Activated CD8-positive, alpha-beta memory T cell treated with anti-CD3 and anti-CD28 coated beads, Interleukin-2, amount 10 ng/mL, durations not matched to agents 7 days and 5 days (primary cell): ENCODE measurements at regions not wholly inside any gene's neighbourhood (a gene's known extent, or its start where the extent isn't known, plus 50 kb on each side); places are given as distances from the start of the nearest gene placed in this dataset.

Experiments used
- ATAC-seq: fragments of 150-1000 bp; cut with Tn5 transposase; one replicate; pipeline ENCODE4 v1.10.0; 2021; ENCODE audit warnings: moderate library complexity
- CTCF ChIA-PET: fragments of 350-600 bp; sonication (Branson Sonifier 250); formaldehyde crosslinking; loops from one replicate; lab custom pipeline; 2021; ENCODE audit warnings: antibody characterized with exemption; lab: Charles Lee
- DNase-seq: peaks from one replicate; pipeline ENCODE4 v3.0.0-alpha.2; 2020
- H3K27ac Mint-ChIP-seq: one replicate; pipeline ENCODE4 v1.8.0; 2021; ENCODE audit warnings: mild to moderate bottlenecking, mixed read lengths
- H3K27me3 Mint-ChIP-seq: one replicate; pipeline ENCODE4 v1.8.0; 2021; ENCODE audit warnings: mixed read lengths
- H3K36me3 Mint-ChIP-seq: one replicate; pipeline ENCODE4 v1.8.0; 2021; ENCODE audit warnings: mild to moderate bottlenecking, mixed read lengths
- H3K4me1 Mint-ChIP-seq: one replicate; pipeline ENCODE4 v1.8.0; 2021; ENCODE audit warnings: mixed read lengths
- H3K4me3 Mint-ChIP-seq: one replicate; pipeline ENCODE4 v1.8.0; 2021; ENCODE audit warnings: mild to moderate bottlenecking, moderate library complexity, mixed read lengths
- H3K9me3 Mint-ChIP-seq: one replicate; pipeline ENCODE4 v1.8.0; 2022; ENCODE audit warnings: low read depth, mixed read lengths

DNA sequence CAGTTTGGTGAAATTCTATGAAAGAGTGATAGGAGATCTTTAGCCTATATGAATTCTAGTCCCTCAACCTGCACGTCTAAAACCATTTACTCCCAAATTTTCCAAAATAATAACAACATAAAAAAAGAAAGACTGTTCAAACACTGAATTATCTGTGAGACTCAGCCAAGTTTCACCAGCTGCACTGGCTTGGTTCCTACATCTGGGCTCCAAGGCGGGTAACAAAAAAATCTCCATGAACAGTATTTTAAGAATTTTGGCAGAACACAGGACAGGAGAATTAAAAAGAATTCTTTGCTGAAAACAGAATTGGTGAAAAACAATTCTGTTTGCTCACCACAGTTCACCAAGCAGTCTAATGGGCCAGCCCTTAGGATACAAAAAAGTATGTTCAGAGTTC, 536.8 kb upstream of the ATP2B1 start:
- H3K27me3 Mint-ChIP-seq = peaks cover 18% of the 10 kb centered on the region
- ATAC-seq (no peak), DNase-seq (no peak)
- H3K9me3 Mint-ChIP-seq = no peaks in the 10 kb centered on the region
- H3K27ac Mint-ChIP-seq = no peak overlapping the region
- no peak overlapping the region for H3K4me3 Mint-ChIP-seq
- H3K36me3 Mint-ChIP-seq = no peaks in the 10 kb centered on the region
- no peaks in the 10 kb centered on the region for H3K4me1 Mint-ChIP-seq
- CTCF ChIA-PET = no interaction called here

DNA sequence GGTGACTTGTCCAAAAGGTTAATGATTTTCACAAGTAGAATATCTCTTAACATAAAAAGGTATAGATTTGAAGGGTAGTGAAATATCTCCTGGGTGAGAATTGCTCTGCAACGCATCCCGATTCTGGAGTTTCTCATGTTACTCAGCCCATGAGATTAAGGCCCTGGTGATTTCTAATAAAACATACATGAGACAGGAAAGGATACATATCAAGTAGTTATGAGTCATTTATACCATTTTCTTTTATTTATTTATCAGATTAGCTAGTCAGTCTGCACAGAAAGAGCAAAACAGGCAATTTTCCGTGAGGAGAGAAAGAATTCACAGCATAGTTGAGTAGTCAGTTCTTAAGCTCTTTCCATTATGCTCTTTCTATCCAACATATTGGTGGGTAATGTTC, 535.6 kb upstream of the ATP2B1 start:
- Mint-ChIP-seq H3K9me3 (no peaks in the 10 kb centered on the region), H3K4me3 (no peak overlapping the region), H3K27me3 (peaks cover 14% of the 10 kb centered on the region), H3K4me1 (no peaks in the 10 kb centered on the region), H3K36me3 (no peaks in the 10 kb centered on the region), H3K27ac (no peak overlapping the region)
- ATAC-seq (no peak), DNase-seq (no peak)
- CTCF ChIA-PET = no interaction called here

DNA sequence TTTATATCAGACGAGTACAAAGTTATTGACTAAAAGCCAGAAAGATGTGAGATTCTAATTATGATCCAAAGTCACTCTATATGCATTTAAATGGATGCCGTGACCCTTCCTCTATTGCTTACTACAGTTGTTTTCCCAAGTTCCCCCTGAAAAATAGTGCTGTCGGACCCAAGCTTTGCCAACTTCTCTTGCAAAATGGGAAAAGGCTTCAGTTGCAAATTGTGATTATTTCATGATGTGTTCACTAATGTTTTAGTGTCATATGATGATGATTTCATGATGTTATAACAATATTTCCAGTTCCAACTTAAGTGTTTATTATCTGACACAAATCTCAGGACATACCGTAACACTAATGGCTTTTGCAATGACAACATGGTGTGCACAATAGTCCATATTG, 534.6 kb upstream of the ATP2B1 start:
- no peak for DNase-seq
- Mint-ChIP-seq H3K27me3 (peaks cover 11% of the 10 kb centered on the region), H3K4me3 (no peak overlapping the region), H3K36me3 (no peaks in the 10 kb centered on the region), H3K9me3 (no peaks in the 10 kb centered on the region), H3K27ac (no peak overlapping the region), H3K4me1 (no peaks in the 10 kb centered on the region)
- no peak for ATAC-seq
- CTCF ChIA-PET = no interaction called here

DNA sequence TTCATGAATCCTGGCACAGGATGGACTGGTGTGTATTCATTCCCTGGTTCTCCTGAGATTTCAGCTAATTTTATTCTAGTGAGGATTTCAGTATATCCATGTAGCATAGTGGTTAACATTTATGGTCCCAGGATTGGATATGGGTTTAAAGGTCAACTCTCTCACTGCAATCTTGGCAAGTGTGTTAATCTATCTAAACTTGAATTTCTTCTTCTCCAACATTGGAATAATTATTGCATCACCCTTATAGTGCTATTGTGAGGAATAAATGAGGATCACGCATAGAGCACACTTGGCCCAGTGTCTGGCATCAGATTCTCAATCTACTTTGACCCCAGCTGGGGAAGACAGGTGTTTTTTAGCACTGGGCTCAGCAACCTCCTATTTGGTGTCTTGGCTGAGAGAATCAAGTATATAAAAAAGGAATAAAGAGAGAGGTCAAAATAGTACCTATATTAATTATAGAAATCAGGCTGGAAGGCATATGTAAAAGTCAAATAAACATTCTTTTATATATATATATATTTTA, 531.2 kb upstream of the ATP2B1 start:
- Mint-ChIP-seq H3K9me3 (no peaks in the 10 kb centered on the region), H3K4me3 (no peak overlapping the region), H3K27ac (no peak overlapping the region), H3K27me3 (peaks cover 4% of the 10 kb centered on the region), H3K36me3 (no peaks in the 10 kb centered on the region), H3K4me1 (no peaks in the 10 kb centered on the region)
- CTCF ChIA-PET = no interaction called here
- DNase-seq = no peak
- no peak for ATAC-seq

DNA sequence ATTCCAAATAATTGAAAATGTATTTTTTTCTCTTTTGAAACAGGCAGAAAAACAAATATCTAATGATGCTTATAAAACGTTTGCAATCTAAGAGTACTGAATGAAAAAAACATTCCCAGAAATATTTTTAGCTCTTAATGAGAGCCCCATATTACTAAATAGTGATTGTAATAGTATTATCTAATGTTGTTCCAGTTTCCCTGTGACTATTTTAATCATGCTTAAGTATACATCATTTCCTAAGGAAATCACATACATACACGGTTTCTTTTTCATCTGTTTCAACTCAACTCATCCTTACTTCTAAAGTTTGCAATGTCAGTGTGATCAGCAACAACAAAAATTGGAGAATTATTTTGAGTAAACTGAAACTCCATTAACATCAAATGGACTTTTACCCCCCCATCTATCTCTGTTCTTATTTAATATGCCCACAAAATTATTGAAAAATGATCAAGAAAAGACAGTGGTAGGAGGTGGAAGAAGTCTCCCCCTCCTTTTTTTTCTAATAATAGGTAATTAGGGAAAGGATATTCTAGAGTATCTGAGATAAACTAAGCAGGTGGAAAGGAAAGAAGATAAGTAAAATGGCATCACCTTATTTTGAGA, 530.1 kb upstream of the ATP2B1 start:
- CTCF ChIA-PET = no interaction called here

DNA sequence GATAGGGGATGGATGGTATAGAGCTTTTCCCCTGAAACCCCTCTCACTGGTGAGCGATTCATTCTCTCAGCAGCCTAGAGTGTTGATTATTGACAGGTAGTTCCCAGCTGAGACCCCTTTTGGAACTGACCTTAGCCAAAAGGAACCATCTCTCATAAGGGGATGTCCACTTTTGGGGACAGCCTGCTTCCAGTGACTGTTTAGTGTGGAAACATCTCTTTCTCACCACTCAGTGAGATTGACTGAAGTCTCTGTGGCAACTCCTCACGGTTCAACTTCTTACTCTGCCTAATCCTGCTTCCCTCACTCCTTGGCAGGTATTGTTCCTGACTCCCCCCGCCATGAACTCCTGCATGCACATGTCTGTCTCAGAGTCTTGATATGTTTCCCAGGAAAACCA, 529.2 kb upstream of the ATP2B1 start:
- CTCF ChIA-PET = no interaction called here
- no peaks in the 10 kb centered on the region for H3K27me3 Mint-ChIP-seq
- no peaks in the 10 kb centered on the region for H3K9me3 Mint-ChIP-seq
- DNase-seq (no peak), ATAC-seq (no peak)
- no peak overlapping the region for H3K27ac Mint-ChIP-seq
- H3K4me3 Mint-ChIP-seq = no peak overlapping the region
- H3K4me1 Mint-ChIP-seq = no peaks in the 10 kb centered on the region
- H3K36me3 Mint-ChIP-seq = no peaks in the 10 kb centered on the region

More for the DNA sequence above, 530.1 kb upstream of the ATP2B1 start:
- no peaks in the 10 kb centered on the region for H3K36me3 Mint-ChIP-seq
- ATAC-seq (no peak), DNase-seq (no peak)
- no peaks in the 10 kb centered on the region for H3K4me1 Mint-ChIP-seq
- H3K27ac Mint-ChIP-seq = no peak overlapping the region
- no peaks in the 10 kb centered on the region for H3K9me3 Mint-ChIP-seq
- H3K27me3 Mint-ChIP-seq = peaks cover 4% of the 10 kb centered on the region
- no peak overlapping the region for H3K4me3 Mint-ChIP-seq

DNA sequence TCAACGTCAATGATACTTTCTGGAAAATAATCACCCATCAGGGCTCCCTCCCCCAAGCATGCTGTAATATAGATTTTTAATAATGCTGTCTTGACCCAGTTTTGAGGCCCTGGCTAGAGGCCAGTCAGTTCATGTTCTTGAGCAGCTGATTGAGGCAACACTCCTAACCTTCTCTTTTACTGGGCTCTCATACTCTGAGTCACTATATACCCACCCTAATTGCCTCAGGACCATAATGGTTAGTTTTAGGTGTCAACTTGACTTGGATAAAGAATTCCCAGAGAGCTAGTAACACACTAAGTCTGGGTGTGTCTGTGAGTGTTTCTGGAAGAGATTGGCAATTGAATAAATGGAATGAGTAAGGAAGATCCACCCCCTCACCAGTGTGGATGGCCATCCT, 527.0 kb upstream of the ATP2B1 start:
- no peak for ATAC-seq

DNA sequence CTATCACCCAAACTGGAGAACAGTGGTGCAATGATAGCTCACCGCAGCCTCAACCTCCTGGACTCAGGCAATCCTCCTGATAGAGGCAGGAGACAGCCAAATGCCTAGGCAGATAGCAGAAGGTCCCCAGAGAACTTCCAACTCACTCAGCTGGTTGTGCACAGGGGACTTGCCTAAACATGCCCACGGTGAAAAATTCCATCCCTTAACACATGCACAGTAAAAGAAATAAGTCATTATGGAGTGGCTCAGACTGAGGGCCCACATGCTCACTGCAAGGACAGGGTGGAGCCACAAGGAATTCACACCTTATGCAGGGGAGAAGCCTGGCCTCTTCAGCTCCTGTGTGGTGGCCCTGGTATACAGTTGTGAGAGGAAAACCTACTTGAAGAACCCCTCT, 525.8 kb upstream of the ATP2B1 start:
- Mint-ChIP-seq H3K4me1 (no peaks in the 10 kb centered on the region), H3K9me3 (no peaks in the 10 kb centered on the region), H3K36me3 (no peaks in the 10 kb centered on the region), H3K27ac (peak overlapping the region; percentile 1), H3K4me3 (no peak overlapping the region), H3K27me3 (peaks cover 7% of the 10 kb centered on the region)
- ATAC-seq (no peak), DNase-seq (no peak)
- CTCF ChIA-PET = no interaction called here

More for the DNA sequence above, 527.0 kb upstream of the ATP2B1 start:
- no peak overlapping the region for H3K27ac Mint-ChIP-seq
- no peak for DNase-seq
- H3K4me3 Mint-ChIP-seq = no peak overlapping the region
- no peaks in the 10 kb centered on the region for H3K4me1 Mint-ChIP-seq
- CTCF ChIA-PET = no interaction called here
- H3K9me3 Mint-ChIP-seq = no peaks in the 10 kb centered on the region
- no peaks in the 10 kb centered on the region for H3K27me3 Mint-ChIP-seq
- H3K36me3 Mint-ChIP-seq = no peaks in the 10 kb centered on the region

DNA sequence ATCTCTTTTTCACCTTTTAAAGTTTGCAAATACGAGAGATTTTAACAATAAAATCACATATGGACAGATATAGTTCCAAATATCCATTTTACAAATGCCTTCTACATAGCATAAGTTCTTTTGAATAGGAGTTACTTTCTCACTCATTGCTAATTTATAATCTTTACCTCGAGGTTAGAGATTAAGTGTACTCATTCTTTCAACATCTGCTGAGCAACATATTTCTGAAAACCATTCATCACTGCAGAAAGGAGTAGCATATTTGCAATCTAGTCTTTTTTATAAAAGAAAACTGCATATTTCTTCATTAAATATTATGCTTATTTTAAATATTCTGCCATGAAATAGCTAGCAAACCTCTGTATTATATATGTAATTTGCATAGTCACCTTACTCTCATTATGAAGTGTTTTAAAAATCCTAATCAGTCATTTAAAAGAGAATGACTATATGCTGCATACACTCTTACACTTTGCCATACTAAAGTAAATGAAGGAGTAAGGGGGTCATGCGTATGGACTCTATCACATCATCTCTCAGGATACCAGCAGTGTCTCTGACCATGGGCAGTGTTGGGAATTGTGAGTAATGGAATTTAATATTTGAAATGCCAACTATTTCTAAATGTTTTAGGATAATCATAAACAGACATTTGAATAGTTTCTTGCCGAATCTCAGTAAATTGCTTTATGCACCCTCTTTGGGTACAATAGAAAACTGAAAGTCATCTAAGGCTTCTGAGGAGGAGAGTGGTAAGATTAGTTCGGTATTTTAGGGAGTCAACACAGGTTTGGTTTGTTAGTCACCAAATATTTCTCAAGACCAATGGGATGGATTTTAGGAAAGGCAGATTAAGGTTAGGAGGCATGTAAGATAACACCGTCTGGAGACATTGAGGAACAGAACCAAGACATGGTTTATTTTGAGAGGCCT, 524.8 kb upstream of the ATP2B1 start:
- Mint-ChIP-seq H3K27ac (no peak overlapping the region), H3K9me3 (no peaks in the 10 kb centered on the region), H3K36me3 (no peaks in the 10 kb centered on the region), H3K27me3 (peaks cover 8% of the 10 kb centered on the region), H3K4me3 (no peak overlapping the region), H3K4me1 (no peaks in the 10 kb centered on the region)
- CTCF ChIA-PET = no interaction called here
- DNase-seq (no peak), ATAC-seq (no peak)

DNA sequence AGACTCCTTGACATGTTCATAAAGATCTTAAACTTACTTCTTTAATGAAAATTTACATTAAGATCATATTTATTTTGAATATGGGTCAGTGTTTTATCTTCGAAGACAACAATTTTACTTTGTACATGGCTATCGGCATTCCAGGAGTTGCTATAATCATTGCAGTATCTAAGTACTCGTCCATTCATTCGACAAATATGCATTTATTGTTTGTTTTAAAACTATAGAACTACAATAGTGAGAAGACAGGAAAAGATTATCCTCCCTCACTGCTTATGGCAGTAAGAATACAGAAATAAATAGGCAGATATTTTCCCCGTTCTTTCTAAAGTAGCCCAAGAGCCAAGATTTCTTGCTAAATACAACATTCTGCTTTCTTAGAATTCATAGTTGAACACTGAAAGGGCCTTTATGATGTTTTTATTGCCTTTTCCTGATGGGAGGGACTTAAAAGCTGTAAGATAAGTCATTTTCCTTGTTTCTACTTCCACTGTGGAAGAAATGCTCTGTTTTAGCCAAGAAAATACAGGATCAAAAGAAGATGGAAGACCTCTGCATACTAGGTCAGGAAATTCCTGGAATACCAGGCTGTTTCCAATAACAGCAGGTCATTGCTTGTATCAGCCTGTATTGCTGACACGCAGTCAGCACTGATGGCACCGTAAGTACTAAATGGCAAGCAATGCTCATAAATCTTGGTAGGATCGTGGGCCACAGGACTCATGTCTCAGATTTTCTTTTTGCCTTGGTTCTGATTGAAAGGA, 521.0 kb upstream of the ATP2B1 start:
- Mint-ChIP-seq H3K27me3 (peaks cover 10% of the 10 kb centered on the region), H3K36me3 (no peaks in the 10 kb centered on the region), H3K4me3 (no peak overlapping the region), H3K27ac (no peak overlapping the region), H3K4me1 (no peaks in the 10 kb centered on the region), H3K9me3 (no peaks in the 10 kb centered on the region)
- CTCF ChIA-PET = no interaction called here
- ATAC-seq = no peak
- DNase-seq = no peak

DNA sequence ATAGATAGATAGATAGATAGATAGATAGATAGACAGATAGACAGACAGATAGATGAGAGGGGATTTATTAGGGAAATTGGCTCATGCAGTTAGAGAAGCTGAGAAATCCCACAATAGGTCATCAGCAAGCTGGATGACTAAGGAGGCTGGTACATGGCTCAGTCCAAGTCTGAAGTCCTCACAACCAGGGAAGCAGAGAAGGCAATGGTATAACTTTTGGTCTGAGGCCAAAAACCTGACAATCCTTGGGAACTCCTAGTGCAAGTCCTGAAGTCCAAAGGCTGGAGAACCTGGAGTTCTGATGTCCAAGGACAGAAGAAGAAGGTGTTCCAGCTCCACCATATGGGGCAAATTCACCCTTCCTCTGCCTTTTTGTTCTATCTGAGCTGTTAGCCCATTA, 517.6 kb upstream of the ATP2B1 start:
- peaks cover 10% of the 10 kb centered on the region for H3K27me3 Mint-ChIP-seq
- no peaks in the 10 kb centered on the region for H3K9me3 Mint-ChIP-seq
- no peaks in the 10 kb centered on the region for H3K36me3 Mint-ChIP-seq
- H3K4me3 Mint-ChIP-seq = no peak overlapping the region
- ATAC-seq (no peak), DNase-seq (no peak)
- CTCF ChIA-PET = no interaction called here
- no peak overlapping the region for H3K27ac Mint-ChIP-seq
- no peaks in the 10 kb centered on the region for H3K4me1 Mint-ChIP-seq

DNA sequence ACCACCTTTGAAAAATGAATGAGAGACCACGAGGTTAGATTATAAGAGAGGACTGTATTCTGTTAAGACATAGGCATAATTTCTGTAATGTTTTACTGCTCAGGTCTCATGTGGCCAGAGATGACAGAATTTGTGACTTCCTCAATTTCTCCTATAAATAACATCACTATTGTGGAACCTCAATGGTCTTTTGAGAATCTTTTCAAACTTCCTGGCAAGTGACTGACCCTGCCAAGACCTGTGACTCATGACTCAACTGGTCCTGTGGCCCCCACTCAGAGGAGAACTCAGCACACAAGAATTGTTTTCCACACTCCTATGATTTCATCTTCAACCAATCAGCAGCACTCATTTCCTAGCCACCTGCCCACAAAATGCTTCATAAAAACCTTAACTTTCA, 508.2 kb upstream of the ATP2B1 start:
- Mint-ChIP-seq H3K4me3 (no peak overlapping the region), H3K4me1 (peaks cover 3% of the 10 kb centered on the region), H3K9me3 (no peaks in the 10 kb centered on the region), H3K27ac (no peak overlapping the region), H3K27me3 (peaks cover 2% of the 10 kb centered on the region), H3K36me3 (no peaks in the 10 kb centered on the region)
- ATAC-seq (no peak), DNase-seq (no peak)
- CTCF ChIA-PET = no interaction called here

DNA sequence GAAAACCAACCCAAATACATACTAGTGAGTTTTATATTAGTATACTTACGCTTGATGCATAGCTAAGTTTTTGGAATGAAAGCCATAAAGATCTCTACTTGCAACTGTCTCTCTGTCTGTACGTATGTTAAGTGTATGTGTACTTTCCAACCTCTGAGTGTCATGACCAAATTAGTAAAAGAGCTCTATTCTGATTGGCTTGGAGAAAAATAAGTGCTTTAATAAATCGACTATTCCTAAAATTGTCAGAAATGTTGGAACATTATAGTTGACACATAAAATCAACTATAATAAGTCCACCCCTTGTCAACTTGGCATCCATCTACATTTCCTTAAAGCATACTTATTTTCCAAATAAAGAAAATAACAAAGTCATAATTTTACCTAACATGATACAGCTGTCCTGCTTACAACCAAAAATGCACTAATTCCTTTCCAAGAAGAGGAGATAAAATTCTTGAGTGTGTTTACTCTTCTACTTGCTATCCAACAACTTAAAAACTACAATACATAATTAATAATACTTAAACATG, 507.4 kb upstream of the ATP2B1 start:
- Mint-ChIP-seq H3K4me1 (peaks cover 3% of the 10 kb centered on the region), H3K27ac (no peak overlapping the region), H3K4me3 (no peak overlapping the region), H3K9me3 (no peaks in the 10 kb centered on the region), H3K36me3 (no peaks in the 10 kb centered on the region), H3K27me3 (peaks cover 2% of the 10 kb centered on the region)
- CTCF ChIA-PET = no interaction called here
- no peak for DNase-seq
- ATAC-seq = no peak
